ENCODE measurements at regions not wholly inside any gene's neighbourhood (a gene's known extent, or its start where the extent isn't known, plus 50 kb on each side); places are given as distances from the start of the nearest gene placed in this dataset.

DNA sequence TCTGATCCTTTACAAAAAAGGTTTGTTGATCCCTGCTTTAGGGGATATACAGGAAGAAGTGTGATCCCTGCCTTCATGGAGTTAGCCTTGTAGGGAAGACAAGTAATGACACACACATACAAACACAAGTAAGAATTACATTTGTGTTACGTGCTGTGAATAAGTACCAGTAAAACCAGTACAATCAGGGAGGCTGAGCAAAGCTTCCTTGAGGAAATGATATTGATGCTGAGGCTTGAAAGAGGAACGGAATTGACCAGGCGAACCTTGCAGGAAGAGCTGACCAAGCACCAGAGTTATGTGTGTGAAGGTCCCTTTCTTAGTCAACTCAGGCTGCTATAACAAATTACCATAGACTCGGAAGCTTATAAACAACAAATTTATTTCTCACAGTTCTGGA lies 83.6 kb upstream of the CACUL1 start:
- intact Hi-C loops (cut with DNase I; ENCODE audit: low total_unique reads) = no loop called here
- Histone ChIP-seq H3K36me3 (ENCODE audit: low read depth, missing control alignments) (no peaks in the 10 kb centered on the region), H3K4me1 (no peaks in the 10 kb centered on the region), H3K9me3 (no peaks in the 10 kb centered on the region), H3K4me3 (no peak overlapping the region), H3K27me3 (no peaks in the 10 kb centered on the region), H3K27ac (no peak overlapping the region)
- no peak for DNase-seq
- TF ChIP-seq CTCF (IDR thresholded peaks at IDR 0.05) = no peak
- no peak for TF ChIP-seq POLR2A (IDR thresholded peaks at IDR 0.05)
- WGBS, 2 donors = 89 to 90% methylated on average over 4 of the region's 4 CpGs

GRCh38 chr10:118839348-118839747 lies 84.6 kb upstream of the CACUL1 start:
- Histone ChIP-seq H3K4me3 (no peak overlapping the region), H3K9me3 (no peaks in the 10 kb centered on the region), H3K4me1 (no peaks in the 10 kb centered on the region), H3K27ac (no peak overlapping the region), H3K27me3 (no peaks in the 10 kb centered on the region), H3K36me3 (ENCODE audit: low read depth, missing control alignments) (no peaks in the 10 kb centered on the region)
- TF ChIP-seq POLR2A (IDR thresholded peaks at IDR 0.05) (no peak), CTCF (IDR thresholded peaks at IDR 0.05) (no peak)
- 79 to 94% methylated on average over 3 of the region's 3 CpGs for WGBS, 2 donors
- intact Hi-C loops (cut with DNase I; ENCODE audit: low total_unique reads) = no loop called here
- no peak for DNase-seq

- intact Hi-C loops (cut with DNase I; ENCODE audit: low total_unique reads) = no loop called here
- Histone ChIP-seq H3K4me1 (no peaks in the 10 kb centered on the region), H3K36me3 (ENCODE audit: low read depth, missing control alignments) (no peaks in the 10 kb centered on the region), H3K4me3 (no peak overlapping the region), H3K27ac (no peak overlapping the region), H3K9me3 (no peaks in the 10 kb centered on the region), H3K27me3 (no peaks in the 10 kb centered on the region)
- no peak for TF ChIP-seq CTCF (IDR thresholded peaks at IDR 0.05)
- no peak for TF ChIP-seq POLR2A (IDR thresholded peaks at IDR 0.05)
- 83 to 85% methylated on average over 12 of the region's 12 CpGs for WGBS, 2 donors
- DNase-seq = no peak
Measured at GRCh38 chr10:118840071-118840775, 85.5 kb upstream of the CACUL1 start.

- no peaks in the 10 kb centered on the region for H3K4me1 ChIP-seq
- no peaks in the 10 kb centered on the region for H3K36me3 ChIP-seq (ENCODE audit: low read depth, missing control alignments)
- no peak overlapping the region for H3K27ac ChIP-seq
- no peak for DNase-seq
- no peaks in the 10 kb centered on the region for H3K27me3 ChIP-seq
- 91 to 99% methylated on average over 8 to 11 of the region's 11 CpGs for WGBS, 2 donors
- intact Hi-C loops (cut with DNase I; ENCODE audit: low total_unique reads) = no loop called here
- TF ChIP-seq CTCF (IDR thresholded peaks at IDR 0.05) = no peak
- TF ChIP-seq POLR2A (IDR thresholded peaks at IDR 0.05) = no peak
- no peaks in the 10 kb centered on the region for H3K9me3 ChIP-seq
- no peak overlapping the region for H3K4me3 ChIP-seq
Measured at GRCh38 chr10:118840776-118841468, 86.2 kb upstream of the CACUL1 start.

All from testis (tissue), 2 donors.